GM19035 (cell line): ENCODE measurements at regions not wholly inside any gene's neighbourhood (a gene's known extent, or its start where the extent isn't known, plus 50 kb on each side); places are given as distances from the start of the nearest gene placed in this dataset.

ENCODE experiments used
- ATAC-seq: cut with Tn5 transposase; IDR thresholded peaks from one replicate; pipeline ENCODE4 v1.9.1; 2021; ENCODE audit not compliant: unreplicated experiment

- no peak for ATAC-seq
Measured at GRCh38 chr3:70805061-70805889, 492.8 kb upstream of the MDFIC2 start.

DNA sequence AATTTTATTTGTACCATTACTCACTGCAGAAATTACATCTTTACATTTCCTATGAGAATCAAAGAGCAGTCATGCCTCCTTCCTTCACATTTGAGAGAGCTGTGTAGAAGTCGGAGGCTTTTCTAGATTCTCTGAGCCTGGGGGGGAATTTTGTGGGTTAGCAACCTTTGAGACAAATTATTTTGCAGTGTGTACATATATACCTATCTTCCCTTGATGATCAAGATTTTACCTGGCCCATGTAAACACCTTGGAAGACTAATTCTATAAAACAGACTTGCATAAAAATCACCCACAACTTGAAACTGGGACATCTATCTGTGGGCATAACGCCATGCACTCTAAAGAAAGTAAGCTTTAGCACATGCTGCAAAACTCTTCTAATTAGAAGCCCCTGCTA is 491.5 kb upstream of the MDFIC2 start:
- ATAC-seq: no peak

GRCh38 chr3:70803319-70803718 is 490.9 kb upstream of the MDFIC2 start:
- no peak for ATAC-seq

- ATAC-seq: no peak
Measured at GRCh38 chr3:70800951-70801350, 488.5 kb upstream of the MDFIC2 start.

DNA sequence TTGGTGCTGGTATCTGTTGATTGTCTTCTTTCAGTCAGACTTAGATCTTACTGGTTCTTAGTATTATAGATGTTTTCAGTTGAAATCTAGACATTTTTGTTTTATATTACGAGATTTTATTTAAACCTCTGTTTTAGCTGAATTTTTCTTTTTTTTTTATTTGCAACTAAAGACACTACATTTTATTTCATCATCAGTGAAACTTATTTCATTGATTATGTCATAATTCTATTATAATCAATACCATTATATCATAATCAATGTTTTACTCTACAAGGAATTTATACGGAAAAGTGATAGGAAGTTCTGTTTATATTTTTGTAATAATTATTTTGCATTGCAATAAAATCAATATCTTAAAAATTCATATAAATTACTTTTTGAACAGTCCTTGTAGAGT is 477.4 kb upstream of the MDFIC2 start:
- no peak for ATAC-seq

- ATAC-seq: no peak
Measured at GRCh38 chr3:70780790-70781189, 468.4 kb upstream of the MDFIC2 start.

GRCh38 chr3:70779296-70779695 is 466.9 kb upstream of the MDFIC2 start:
- ATAC-seq: no peak

DNA sequence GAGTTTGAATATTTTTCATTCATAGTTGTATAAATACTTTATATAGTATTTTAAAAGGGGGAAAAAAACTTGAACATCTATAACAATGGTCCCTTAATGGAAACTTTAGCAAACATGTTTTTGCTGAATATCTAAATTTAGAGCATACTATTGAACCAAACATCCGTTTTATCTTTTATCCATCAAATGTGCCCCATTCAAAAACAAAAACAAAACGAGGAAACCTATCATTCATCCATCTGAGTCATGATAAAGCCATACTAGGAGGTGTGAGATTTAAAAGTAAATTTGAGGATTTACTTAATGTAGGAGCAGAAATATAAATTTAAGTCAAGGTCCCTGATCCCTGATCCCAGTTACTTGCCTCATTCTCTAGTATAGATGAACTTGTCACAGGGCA is 463.6 kb upstream of the MDFIC2 start:
- ATAC-seq: no peak

DNA sequence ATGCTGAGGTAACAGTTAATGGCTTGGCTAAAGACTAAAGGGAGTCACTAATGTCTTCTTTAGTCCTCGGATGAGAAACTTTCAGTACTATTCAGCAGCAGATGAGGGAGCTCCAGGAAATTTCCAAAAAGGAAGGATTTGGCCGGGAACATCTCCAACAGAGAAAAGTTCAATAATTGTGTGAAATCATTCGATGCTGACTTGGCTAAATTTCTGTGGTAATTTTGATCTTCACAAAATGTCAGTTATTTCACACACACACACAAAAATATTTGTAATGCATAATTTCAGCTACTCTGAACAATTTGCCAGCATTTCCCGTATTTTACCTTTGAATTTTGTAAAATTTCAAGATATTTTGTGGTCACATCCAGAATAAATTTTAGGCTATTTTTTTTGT is 462.8 kb upstream of the MDFIC2 start:
- ATAC-seq: no peak

DNA sequence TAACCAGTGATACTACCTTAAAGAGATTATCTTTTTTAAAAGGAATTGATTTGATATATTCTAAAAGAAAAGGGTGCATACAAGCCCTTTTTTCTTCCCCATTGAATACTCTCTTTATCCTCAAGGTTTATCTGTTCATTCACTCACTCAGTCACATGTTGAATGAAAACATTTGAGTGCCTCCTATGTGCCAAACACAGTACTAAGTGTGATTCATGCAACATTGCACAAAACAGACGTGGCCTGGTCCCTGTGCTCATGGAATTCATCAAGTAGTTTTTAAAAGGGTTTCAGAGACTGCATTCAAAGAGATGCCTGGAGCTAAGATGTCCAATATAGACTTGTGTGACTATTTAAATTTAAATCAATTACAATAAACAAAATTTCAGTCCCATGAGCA is 462.2 kb upstream of the MDFIC2 start:
- no peak for ATAC-seq

- ATAC-seq: no peak
Measured at GRCh38 chr3:70771426-70772147, 459.1 kb upstream of the MDFIC2 start.

- ATAC-seq: no peak
Measured at GRCh38 chr3:70770650-70771049, 458.2 kb upstream of the MDFIC2 start.

DNA sequence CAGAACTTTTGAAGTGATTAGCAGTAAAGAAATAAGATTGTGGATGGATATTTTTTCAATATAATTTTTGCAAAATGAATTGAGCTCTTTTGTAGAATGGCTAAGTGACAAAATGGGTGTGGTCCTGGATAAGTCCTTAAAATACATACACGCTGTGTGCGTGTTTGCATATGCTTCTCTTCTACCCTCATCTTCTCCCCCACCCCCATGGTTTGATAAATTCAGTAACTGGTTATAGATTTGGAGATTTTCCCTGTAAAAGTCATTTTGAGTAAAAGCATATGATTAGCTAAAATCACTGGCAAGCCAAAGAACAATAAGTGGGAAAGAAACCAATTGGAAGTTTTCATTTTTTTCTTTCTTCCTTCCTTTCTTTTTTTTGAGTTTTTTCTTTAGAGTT is 453.9 kb upstream of the MDFIC2 start:
- no peak for ATAC-seq

GRCh38 chr3:70763894-70764293 is 451.5 kb upstream of the MDFIC2 start:
- no peak for ATAC-seq

DNA sequence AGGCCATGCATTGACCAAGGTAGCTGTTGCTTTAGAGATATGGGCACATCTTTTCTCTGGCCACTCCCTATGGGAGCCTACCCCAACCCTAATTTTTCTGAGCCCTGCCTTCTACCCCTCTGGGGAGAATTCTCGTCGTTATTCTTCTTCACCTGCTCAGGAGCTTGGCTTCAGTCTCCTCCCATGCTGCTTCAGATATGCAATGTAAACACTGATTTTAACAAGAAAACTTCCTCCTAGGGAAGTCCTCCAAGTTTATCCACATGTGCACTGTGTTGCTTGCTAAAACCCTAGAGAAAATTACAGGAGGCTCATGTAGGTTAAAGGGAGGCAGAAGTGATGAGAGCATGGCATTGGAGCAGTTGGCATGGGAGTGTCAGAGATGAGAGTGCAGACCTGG is 445.2 kb upstream of the MDFIC2 start:
- no peak for ATAC-seq

GRCh38 chr3:70755526-70755925 is 443.1 kb upstream of the MDFIC2 start:
- no peak for ATAC-seq

DNA sequence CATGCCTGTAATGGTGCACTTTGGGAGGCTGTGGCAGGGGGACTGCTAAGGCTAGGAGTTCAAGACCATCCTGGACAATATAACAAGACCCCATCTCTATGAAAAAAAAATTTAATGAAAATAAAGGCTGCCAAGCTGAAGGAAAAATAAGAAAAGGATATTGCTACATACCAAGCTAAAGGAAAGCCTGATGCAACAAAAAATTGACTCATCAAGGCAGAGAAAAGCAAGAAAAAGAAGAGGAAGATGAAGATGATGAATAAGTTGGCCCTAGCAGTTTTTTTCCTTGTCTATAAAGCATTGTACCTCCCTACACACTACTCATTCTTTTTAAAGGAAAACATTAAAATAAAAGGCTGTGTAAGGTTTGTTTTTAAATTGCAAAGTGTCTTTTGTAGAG is 441.9 kb upstream of the MDFIC2 start:
- ATAC-seq: no peak

DNA sequence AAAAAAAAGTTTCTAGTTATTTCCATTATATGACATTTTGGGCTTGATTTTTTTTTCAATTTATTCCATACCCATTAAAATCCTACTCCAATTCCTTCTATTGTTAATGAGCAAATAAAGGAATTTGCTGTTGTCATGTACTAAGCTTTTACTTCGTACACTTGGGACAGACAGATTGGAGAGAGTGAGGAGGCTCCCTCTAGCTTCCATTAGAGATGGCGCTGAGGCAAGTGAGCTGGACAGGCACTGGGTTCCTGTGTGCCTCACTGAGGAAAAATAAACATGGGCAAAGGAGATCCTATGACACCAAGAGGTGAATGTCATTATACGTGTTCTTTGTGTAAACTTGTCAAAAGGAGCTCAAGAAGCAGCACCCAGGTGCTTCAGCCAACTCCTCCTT is 441.1 kb upstream of the MDFIC2 start:
- no peak for ATAC-seq

GRCh38 chr3:70752051-70752450 is 439.6 kb upstream of the MDFIC2 start:
- ATAC-seq: no peak

DNA sequence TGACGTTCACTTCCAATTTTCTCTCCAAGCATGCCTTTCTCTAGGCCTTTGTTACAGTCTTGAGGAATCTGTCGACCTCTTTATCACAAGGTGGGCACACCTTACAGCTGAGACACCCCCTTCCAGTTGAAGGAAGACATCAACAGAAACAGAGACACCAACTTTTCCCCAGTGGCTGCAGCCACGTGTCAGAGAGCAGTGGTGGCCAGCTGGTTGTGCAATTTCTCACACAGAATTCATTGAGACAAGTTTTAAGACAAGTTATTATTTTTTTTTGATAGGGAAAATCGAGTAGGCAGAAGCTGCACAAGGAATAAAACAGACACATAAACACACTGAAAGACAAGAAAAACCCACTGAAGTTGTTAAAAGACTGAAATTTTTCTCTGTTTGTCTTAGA is 436.7 kb upstream of the MDFIC2 start:
- ATAC-seq: no peak

- ATAC-seq: no peak
Measured at GRCh38 chr3:70748593-70748992, 436.2 kb upstream of the MDFIC2 start.

- no peak for ATAC-seq
Measured at GRCh38 chr3:70747847-70748246, 435.4 kb upstream of the MDFIC2 start.

DNA sequence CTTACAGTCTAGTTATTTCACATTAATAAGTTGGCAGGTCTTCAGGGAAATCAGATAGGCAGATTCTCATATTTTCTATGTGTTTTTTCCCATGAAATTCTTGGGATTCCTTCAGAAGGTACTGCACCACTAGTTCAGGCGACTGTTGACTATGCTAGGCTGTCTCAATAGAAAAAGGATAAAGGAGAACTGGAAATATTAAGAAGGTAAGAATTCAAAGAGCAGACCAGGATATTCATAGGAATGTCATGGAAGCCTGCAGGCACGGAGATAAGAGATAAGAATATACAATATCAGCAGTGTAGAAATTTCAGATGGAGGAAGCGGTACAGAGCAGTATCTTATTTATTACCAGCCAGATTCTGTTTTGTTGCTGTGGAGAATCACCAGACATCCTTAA is 432.1 kb upstream of the MDFIC2 start:
- no peak for ATAC-seq
